ENCODE measurements at regions not wholly inside any gene's neighbourhood (a gene's known extent, or its start where the extent isn't known, plus 50 kb on each side); places are given as distances from the start of the nearest gene placed in this dataset.

DNA sequence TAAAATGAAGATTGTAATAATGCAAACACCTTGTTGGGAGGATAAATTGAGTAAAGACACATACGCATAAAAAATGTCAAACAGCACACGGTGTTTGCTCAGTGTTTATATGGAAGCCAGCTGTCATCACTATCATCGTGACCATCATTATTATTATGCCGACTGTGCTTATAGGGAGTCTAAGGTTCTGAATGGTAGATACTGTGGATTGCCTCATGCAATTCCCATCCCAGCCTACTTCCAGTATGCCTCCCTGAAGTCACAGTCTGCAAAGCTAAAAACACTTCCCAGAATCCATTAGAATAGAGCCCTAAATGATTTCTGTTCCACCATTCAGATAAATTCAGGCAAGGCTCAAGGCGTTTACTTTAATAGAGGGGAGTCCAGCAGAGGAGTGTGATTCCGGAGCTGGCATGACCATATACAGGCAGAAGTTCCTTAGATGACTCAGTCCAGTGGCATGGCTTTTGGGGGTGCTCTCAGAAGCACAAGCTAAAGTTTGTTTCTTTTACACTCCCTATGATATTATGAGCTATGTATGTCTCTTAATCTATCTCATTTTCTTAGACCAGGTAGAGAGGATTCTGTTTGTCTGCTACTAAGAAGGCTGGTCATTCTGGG lies 148.7 kb downstream of the MEX3B start:
- DNase-seq = no peak
- no peak for ATAC-seq
- no peak for FAIRE-seq

DNA sequence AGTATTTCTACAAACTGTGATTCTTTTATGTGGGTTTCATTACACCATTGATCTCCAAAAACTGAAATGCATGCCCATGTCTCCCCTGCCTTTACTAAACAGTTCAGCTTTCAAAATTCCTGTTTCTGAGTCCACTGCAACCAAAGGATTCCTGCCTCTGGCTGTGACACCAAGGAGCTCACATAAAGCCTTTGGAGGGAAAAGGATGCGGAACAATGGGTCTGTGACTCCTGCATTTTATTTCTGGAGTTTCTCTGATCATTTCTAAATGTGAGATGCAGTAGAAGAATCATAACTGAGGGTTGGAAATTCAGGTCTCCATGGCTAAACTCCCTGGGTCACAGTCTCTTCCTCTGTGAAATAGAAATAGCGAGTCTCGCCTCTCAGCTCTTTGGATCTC lies 149.5 kb downstream of the MEX3B start:
- no peak overlapping the region for H3K27ac ChIP-seq
- ATAC-seq (no peak), FAIRE-seq (no peak), DNase-seq (no peak)
- TF ChIP-seq CTCF (IDR thresholded peaks at IDR 0.05) = no peak
- H3K27me3 ChIP-seq = no peaks in the 10 kb centered on the region
- no peaks in the 10 kb centered on the region for H3K36me3 ChIP-seq
- peaks cover 0 to 4% (median 0%) of the 10 kb centered on the region in 3 donors for H3K4me1 ChIP-seq
- 94% methylated on average over 3 of the region's 3 CpGs for WGBS, 2 donors
- intact Hi-C loops (cut with DNase I) = no loop called here
- no peak overlapping the region for H3K4me3 ChIP-seq
- H3K9me3 ChIP-seq = no peaks in the 10 kb centered on the region

More for the DNA sequence above, 148.7 kb downstream of the MEX3B start:
- 68 to 76% methylated on average over 6 of the region's 6 CpGs for WGBS, 2 donors
- H3K9me3 ChIP-seq = no peaks in the 10 kb centered on the region
- TF ChIP-seq CTCF (IDR thresholded peaks at IDR 0.05) = no peak
- peaks cover 0 to 4% (median 0%) of the 10 kb centered on the region in 3 donors for H3K4me1 ChIP-seq
- H3K36me3 ChIP-seq = no peaks in the 10 kb centered on the region
- no peaks in the 10 kb centered on the region for H3K27me3 ChIP-seq
- no peak overlapping the region for H3K27ac ChIP-seq
- H3K4me3 ChIP-seq = no peak overlapping the region
- intact Hi-C loops (cut with DNase I) = no loop called here

DNA sequence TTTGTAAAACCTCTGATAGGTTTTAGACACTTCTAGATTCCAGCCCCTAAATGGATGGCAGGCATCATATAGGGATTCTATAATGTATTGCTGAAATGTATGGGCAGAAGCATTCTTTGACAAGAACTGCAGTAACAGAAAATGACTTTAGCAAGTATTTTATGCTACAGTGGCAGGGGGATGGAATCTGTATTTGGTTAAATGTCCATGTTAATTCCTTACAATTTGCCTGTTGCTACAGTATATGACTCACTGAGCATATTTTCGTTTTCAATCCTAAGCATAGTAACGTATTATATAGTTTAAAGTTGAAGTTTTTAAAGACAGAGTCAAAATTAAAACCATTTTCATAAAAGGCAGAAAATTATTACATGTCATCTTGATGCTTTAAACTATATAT lies 150.1 kb downstream of the MEX3B start:
- Histone ChIP-seq H3K9me3 (no peaks in the 10 kb centered on the region), H3K27ac (no peak overlapping the region), H3K4me3 (no peak overlapping the region), H3K27me3 (no peaks in the 10 kb centered on the region), H3K36me3 (no peaks in the 10 kb centered on the region), H3K4me1 (peaks cover 0 to 4% (median 0%) of the 10 kb centered on the region in 3 donors)
- ATAC-seq = no peak
- FAIRE-seq = no peak
- no peak for DNase-seq
- TF ChIP-seq CTCF (IDR thresholded peaks at IDR 0.05) = no peak
- WGBS, 2 donors = 66 to 72% methylated on average over 2 of the region's 2 CpGs
- intact Hi-C loops (cut with DNase I) = no loop called here

DNA sequence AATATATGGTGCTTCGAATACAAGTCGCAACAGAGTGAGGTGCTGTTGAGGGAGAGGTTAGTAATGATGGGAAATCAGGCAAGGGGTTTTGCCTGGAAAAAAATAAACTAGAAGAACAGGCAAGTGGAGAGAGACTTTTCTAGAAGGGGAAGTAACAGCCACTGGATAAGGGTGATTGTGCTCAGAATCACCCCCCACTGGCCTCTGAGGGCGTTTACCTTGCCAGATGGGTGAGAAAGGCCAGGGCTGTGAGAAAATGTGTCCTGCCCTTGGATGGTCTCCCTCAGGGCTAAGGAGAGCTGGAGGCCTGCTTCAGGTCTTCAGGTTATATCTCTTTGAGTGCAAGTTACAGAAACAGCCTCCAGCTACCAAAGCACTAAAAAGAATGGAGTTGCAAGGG lies 151.8 kb downstream of the MEX3B start:
- no peaks in the 10 kb centered on the region for H3K36me3 ChIP-seq
- no peak overlapping the region for H3K4me3 ChIP-seq
- H3K27me3 ChIP-seq = no peaks in the 10 kb centered on the region
- H3K4me1 ChIP-seq = peaks cover 0 to 4% (median 0%) of the 10 kb centered on the region in 3 donors
- no peak for ATAC-seq
- no peak overlapping the region for H3K27ac ChIP-seq
- intact Hi-C loops (cut with DNase I) = no loop called here
- TF ChIP-seq CTCF (IDR thresholded peaks at IDR 0.05) = no peak
- WGBS, 2 donors = 78 to 88% methylated on average over 3 of the region's 3 CpGs
- DNase-seq = no peak
- H3K9me3 ChIP-seq = no peaks in the 10 kb centered on the region
- no peak for FAIRE-seq

- no peak for DNase-seq
- no peak for TF ChIP-seq CTCF (IDR thresholded peaks at IDR 0.05)
- ATAC-seq = no peak
- Histone ChIP-seq H3K4me1 (peaks cover 0 to 4% (median 0%) of the 10 kb centered on the region in 3 donors), H3K9me3 (no peaks in the 10 kb centered on the region), H3K36me3 (no peaks in the 10 kb centered on the region), H3K4me3 (no peak overlapping the region), H3K27me3 (no peaks in the 10 kb centered on the region), H3K27ac (no peak overlapping the region)
- 24 to 27% methylated on average over 4 of the region's 4 CpGs for WGBS, 2 donors
- no peak for FAIRE-seq
- intact Hi-C loops (cut with DNase I) = no loop called here
Observed at GRCh38 chr15:81893182-81893835, 152.5 kb downstream of the MEX3B start.
